ENCODE measurements at regions not wholly inside any gene's neighbourhood (a gene's known extent, or its start where the extent isn't known, plus 50 kb on each side); places are given as distances from the start of the nearest gene placed in this dataset.
A peak's percentile ranks its signal among the peaks of the same experiment; 100 is the strongest.

- TF ChIP-seq, protein P1, sequence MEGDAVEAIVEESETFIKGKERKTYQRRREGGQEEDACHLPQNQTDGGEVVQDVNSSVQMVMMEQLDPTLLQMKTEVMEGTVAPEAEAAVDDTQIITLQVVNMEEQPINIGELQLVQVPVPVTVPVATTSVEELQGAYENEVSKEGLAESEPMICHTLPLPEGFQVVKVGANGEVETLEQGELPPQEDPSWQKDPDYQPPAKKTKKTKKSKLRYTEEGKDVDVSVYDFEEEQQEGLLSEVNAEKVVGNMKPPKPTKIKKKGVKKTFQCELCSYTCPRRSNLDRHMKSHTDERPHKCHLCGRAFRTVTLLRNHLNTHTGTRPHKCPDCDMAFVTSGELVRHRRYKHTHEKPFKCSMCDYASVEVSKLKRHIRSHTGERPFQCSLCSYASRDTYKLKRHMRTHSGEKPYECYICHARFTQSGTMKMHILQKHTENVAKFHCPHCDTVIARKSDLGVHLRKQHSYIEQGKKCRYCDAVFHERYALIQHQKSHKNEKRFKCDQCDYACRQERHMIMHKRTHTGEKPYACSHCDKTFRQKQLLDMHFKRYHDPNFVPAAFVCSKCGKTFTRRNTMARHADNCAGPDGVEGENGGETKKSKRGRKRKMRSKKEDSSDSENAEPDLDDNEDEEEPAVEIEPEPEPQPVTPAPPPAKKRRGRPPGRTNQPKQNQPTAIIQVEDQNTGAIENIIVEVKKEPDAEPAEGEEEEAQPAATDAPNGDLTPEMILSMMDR (conservative IDR thresholded peaks at IDR 0.05; ENCODE audit: low read length) = peak; percentile 53
- TF ChIP-seq EZH2phosphoT487 (IDR thresholded peaks at IDR 0.05; ENCODE audit: borderline replicate concordance) = no peak
These were observed 280.3 kb downstream of the CDC5L start for GRCh38 chr6:44667668-44668390.

Data from Loucy (cell line).